ENCODE measurements at regions not wholly inside any gene's neighbourhood (a gene's known extent, or its start where the extent isn't known, plus 50 kb on each side); places are given as distances from the start of the nearest gene placed in this dataset.

DNA sequence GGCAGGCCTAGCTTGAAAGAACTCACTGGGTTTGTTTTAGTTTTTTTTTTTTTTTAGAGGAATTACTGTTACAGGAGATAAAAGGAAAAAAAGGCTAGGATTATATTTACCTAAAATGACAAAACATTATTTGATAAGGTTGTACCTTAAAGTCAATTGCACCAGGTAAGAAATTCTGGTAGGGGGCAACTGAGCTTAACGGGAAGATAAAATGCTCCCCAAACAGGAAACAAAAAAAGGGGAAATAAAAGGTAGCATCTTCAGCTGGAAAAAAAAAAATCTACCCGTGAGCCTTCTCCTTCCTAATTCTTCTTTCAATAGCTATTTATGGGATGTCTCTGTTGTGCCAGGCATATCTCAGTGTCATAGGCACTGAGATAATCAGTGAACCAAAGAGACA lies 164.5 kb downstream of the PIK3R1 start:
- no peak for DNase-seq

DNA sequence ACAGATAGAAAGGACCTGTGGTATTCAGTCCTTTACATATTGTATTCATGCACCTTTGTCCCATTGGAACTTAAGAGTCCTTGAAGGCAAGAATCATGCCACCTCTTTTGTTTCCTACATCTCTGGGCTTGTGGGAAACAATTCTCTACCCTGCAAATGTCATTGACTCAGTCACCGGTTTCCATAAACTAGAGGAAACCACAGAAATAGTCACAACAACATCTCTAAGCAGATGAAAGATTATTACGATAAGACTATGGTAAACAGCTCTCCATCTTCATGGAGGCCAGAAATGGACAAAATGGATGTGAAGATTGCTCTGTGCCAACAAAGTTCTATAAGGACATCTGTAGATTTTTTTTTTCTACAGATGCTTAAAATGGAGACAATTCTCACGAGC lies 165.5 kb downstream of the PIK3R1 start:
- DNase-seq, result no peak

DNA sequence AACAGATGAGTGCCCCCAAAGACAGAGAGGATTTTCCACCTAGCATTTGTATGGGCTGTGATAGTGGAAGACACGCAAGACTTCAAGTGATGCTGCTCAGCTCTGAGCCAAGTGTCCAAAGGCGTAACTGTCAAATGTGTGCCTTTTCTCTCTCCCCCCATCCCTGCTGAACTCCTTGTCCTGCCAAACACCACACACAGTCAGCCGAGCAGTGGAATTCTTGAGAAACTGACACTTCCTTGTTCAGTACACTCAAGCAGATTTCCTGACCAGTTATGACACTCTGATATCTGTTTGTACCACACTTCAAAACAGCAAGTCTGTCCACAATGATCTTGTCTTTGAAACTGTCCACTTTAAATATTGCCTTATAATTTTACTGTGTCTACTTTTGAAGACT lies 166.4 kb downstream of the PIK3R1 start:
- DNase-seq, result no peak

DNA sequence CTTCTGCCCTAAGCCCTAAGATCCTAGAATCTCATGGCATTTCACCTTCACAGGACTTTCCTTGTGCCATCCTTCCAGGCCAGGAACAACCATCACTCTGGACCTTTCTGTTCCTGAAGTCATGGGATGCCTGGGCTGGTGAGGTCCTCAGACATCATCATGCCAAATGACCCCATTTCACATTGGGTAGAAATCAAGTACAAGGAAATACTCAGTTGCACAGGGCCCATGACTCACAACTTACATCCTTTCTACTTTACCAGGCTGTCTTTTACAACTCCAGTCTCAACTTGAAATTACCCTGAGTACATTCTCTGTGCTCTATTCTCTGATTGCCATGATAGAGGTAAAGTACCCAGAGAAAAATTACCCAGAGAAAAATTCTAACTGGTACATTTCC lies 167.1 kb downstream of the PIK3R1 start:
- peak; percentile 29 for DNase-seq

- no peak for DNase-seq
Measured at GRCh38 chr5:68383888-68384310, 168.3 kb downstream of the PIK3R1 start.

DNA sequence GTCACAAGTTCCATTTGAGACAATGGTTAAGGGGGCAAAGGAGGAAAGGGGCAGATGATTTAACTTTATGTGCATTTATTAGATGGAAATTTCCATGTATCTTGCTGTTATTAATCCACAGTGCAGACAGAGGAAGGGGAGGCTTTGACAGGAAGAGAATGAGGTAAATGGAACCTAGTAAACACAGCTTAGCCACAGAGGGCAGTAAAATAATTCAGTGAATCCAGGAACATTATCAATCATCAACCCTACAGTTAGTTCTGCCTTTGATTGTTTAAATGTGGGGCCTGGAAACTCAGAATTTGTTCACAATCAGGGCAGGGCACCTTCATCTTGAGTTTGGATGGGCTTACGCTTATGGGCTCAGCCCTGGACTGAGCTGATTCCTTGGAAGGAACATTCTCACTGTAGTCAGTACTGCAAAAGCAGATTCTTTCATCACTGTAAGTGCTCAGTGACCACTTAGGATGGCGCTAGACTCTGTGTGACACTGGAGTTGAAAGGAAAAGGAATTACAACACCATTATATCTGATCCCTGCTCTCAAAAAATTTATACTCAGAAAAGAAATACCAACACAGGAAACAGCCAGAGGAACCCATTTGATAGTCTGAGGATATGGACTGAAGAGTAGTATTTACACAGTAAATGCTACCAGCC lies 169.5 kb downstream of the PIK3R1 start:
- no peak for DNase-seq

GRCh38 chr5:68385936-68386335 lies 170.4 kb downstream of the PIK3R1 start:
- no peak for DNase-seq

DNA sequence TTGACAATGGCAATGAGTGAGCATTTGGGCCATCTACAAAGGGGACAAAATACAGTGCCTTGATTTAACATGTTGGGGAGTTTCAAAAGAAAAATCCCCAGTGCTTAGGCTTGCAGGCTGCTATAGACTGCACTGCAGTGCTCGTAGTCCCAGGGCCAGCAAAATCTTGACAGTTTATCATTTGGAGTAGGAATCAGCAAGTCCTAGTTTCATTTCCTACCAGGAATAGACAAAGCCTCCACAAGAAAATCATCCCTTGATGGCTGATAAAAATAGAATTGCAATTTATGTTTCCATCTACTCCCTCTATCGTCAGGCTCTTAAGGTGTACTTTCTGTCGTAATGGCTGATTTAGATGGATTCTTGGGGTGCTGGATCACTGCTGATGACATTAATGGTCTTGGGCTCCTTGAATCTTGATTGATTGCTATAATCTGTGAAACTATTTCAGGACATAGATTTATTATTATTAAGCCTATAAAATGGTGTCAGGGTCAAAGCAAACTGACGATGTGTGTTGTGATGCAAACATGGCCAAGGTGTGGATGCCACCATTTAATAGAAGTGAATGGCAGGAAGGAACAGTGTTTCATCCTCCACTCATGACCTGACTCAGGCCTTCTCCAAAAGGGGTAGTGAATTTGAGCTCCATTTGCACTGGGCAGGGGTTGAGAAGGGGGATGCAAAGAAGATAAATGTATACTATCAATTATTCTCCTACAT lies 171.7 kb downstream of the PIK3R1 start:
- no peak for DNase-seq

DNA sequence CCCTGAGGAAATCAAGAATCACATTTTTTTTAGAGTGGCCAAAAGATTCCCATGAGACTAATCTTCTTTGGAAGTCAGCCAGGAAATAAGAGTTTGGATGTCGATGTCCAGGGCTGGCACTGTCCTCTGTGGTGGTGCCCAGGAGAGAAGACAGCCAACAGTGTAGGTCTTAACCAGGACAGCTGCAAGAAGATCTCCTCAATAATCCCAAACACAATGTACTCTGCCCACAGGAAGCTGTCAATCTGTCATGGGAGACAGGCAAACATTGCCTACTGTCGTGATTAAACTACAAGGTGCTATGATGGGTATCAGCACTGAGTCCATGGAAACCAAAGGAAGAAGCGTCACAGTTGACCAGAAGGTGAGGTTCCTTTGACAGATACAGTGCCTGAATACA lies 174.1 kb downstream of the PIK3R1 start:
- no peak for DNase-seq

DNA sequence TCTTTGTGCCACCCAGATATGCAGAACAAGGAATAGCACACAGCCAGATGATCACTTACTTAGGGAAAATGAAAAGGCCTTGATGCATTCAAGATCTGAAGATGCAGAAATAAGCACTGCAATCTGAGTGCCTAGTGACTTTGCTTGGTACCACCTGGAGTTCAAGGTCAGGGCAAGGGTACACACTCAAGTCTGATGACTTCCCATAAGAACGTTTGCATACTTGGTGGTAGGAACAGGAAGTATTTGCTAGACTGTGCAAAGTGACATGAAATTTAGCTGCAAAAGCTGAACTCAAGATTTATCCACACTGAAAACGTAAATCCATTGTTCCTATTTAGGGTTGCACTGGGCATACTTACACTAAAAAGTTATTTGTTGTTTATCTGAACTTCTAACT lies 177.1 kb downstream of the PIK3R1 start:
- DNase-seq, result no peak

- no peak for DNase-seq
Measured at GRCh38 chr5:68395302-68395701, 179.7 kb downstream of the PIK3R1 start.

- no peak for DNase-seq
Measured at GRCh38 chr5:68395926-68396511, 180.5 kb downstream of the PIK3R1 start.

DNA sequence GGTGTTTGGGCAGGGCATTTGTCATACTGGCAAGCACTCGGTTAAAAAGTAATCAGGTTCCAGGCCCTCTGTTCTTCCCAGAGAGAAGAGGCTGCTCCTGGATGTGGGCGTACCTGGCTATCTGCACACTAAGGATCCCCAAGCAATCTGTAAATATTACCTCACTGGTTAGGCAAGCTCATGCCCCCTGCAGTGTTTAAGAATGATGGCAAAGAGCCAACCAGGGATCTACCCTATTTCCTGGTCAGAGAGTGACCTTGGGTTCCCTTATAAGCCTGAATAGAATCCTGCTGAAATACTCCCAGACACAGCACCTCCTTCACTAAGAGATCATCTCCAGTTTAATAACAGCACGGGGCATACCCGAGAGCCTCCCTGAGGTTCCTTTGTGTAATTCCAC lies 181.2 kb downstream of the PIK3R1 start:
- no peak for DNase-seq

DNA sequence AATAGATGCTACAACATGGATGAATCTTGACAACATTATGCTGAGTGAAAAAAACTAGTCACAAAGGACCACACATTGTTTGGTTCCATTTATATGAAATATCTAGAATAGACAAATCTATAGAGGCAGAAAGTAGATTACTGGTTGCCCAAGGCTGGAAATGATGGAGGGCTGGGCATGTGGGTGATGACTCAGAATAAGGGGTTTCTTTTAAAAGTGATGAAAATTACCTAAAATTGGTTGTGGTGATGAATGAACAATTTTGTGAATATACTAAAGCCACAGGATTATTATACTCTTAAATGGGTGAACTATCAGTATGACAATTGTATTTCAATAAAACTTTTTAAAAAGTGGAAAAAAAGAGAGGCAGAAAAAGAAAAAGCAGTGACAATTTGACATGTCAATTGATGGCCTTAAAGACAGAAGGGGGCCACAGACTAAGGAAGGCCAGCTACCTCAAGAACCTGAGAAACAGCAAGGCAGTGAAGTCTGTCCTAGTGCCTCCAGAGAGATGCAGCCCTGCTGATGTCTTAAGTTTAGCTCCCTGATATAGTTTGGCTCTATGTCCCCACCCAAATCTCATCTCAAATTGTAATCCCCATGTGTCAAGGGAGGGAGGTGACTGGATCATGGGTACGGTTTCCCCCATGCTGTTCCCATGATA lies 182.7 kb downstream of the PIK3R1 start:
- DNase-seq, result no peak

- no peak for DNase-seq
Measured at GRCh38 chr5:68403301-68403700, 187.7 kb downstream of the PIK3R1 start.

GRCh38 chr5:68404246-68404645 lies 188.7 kb downstream of the PIK3R1 start:
- no peak for DNase-seq

GRCh38 chr5:68405026-68405684 lies 189.6 kb downstream of the PIK3R1 start:
- peak; percentile 32 for DNase-seq

- no peak for DNase-seq
Measured at GRCh38 chr5:68405784-68406743, 190.5 kb downstream of the PIK3R1 start.

GRCh38 chr5:68406767-68407241 lies 191.2 kb downstream of the PIK3R1 start:
- no peak for DNase-seq

GRCh38 chr5:68407311-68408239 lies 192.0 kb downstream of the PIK3R1 start:
- DNase-seq, result no peak

Data from HCEC 1CT (cell line).